OCI-LY1 (cell line): ENCODE measurements at regions not wholly inside any gene's neighbourhood (a gene's known extent, or its start where the extent isn't known, plus 50 kb on each side); places are given as distances from the start of the nearest gene placed in this dataset.
A peak's percentile ranks its signal among the peaks of the same experiment; 100 is the strongest.

Experiments used
- H2AFZ ChIP-seq: fragments of 200-600 bp; sonication (generic), shearing (Covaris generic); 2 replicates; pipeline ENCODE4 v1.6.0; 2014; ENCODE audit warnings: antibody characterized with exemption, mild to moderate bottlenecking, low read length
- H3F3A ChIP-seq: fragments of 200-600 bp; sonication (generic), shearing (Covaris generic); 2 replicates; pipeline ENCODE4 v1.6.0; 2014; ENCODE audit warnings: mild to moderate bottlenecking, antibody characterized with exemption, low read length, moderate library complexity; ENCODE audit not compliant: insufficient read depth
- H3K27ac ChIP-seq: fragments of 200-600 bp; sonication (generic); 2 replicates; pipeline ENCODE4 v1.5.1; 2014; ENCODE audit warnings: low read length, mixed run types, mild to moderate bottlenecking, low read depth; ENCODE audit not compliant: poor library complexity, severe bottlenecking
- H3K27me3 ChIP-seq: fragments of 200-600 bp; sonication (generic); 2 replicates; pipeline ENCODE4 v1.6.0; 2014; ENCODE audit warnings: antibody characterized with exemption, mild to moderate bottlenecking, low read length, moderate library complexity; ENCODE audit not compliant: insufficient read depth
- H3K36me3 ChIP-seq: fragments of 200-600 bp; sonication (generic); 2 replicates; pipeline ENCODE4 v1.6.1; 2014; ENCODE audit warnings: mild to moderate bottlenecking, antibody characterized with exemption, low read length, moderate library complexity, mixed read lengths; ENCODE audit not compliant: insufficient read depth
- H3K4me1 ChIP-seq: fragments of 200-600 bp; sonication (generic); 2 replicates; pipeline ENCODE4 v1.5.1; 2014; ENCODE audit warnings: mild to moderate bottlenecking, low read length, moderate library complexity; ENCODE audit not compliant: insufficient read depth, severe bottlenecking
- H3K4me2 ChIP-seq: fragments of 200-600 bp; sonication (generic), shearing (Covaris generic); 2 replicates; pipeline ENCODE4 v1.6.1; 2014; ENCODE audit warnings: low read length
- H3K4me3 ChIP-seq: fragments of 200-600 bp; sonication (generic); 2 replicates; pipeline ENCODE4 v1.5.1; 2014; ENCODE audit warnings: low read length, low read depth, mild to moderate bottlenecking, mixed read lengths; ENCODE audit not compliant: poor library complexity, severe bottlenecking
- H3K79me2 ChIP-seq: fragments of 200-600 bp; shearing (Covaris generic); 2 replicates; pipeline ENCODE4 v1.6.1; 2016; ENCODE audit warnings: mixed run types, low read length, mixed read lengths; ENCODE audit not compliant: insufficient read depth
- H3K9ac ChIP-seq: fragments of 200-600 bp; sonication (generic), shearing (Covaris generic); 2 replicates; pipeline ENCODE4 v1.6.1; 2014; ENCODE audit warnings: mild to moderate bottlenecking, low read length, mixed read lengths
- H3K9me2 ChIP-seq: fragments of 200-600 bp; sonication (generic), shearing (Covaris generic); 2 replicates; pipeline ENCODE4 v1.6.1; 2014; ENCODE audit warnings: low read depth, mild to moderate bottlenecking, low read length, mixed read lengths
- H3K9me3 ChIP-seq: fragments of 200-600 bp; shearing (Covaris generic); 2 replicates; pipeline ENCODE4 v1.6.1; 2014; ENCODE audit warnings: low read length, mixed read lengths
- H4K20me1 ChIP-seq: fragments of 200-600 bp; sonication (generic), shearing (Covaris generic); 2 replicates; pipeline ENCODE4 v1.6.0; 2016; ENCODE audit warnings: mild to moderate bottlenecking, low read length; ENCODE audit not compliant: insufficient read depth
- CTCF ChIP-seq: fragments of 200-600 bp; sonication (generic), shearing (Covaris generic); IDR thresholded peaks from 2 replicates; pipeline ENCODE4 v1.5.1; 2017; ENCODE audit warnings: mild to moderate bottlenecking, antibody characterized with exemption, low read length, moderate library complexity, mixed read lengths
- EZH2 ChIP-seq: fragments of 200-600 bp; sonication (generic), shearing (Covaris generic); IDR thresholded peaks from 2 replicates; pipeline ENCODE4 v1.8.0; 2017; ENCODE audit warnings: borderline replicate concordance, mixed run types, mild to moderate bottlenecking, antibody characterized with exemption, low read length, moderate library complexity, mixed read lengths

GRCh38 chr15:70355275-70355795 is 257.6 kb upstream of the TLE3 start:
- TF ChIP-seq EZH2, result no peak
- TF ChIP-seq CTCF, result peak; percentile 27; the same call in 1 of the 2 replicates
- no peak overlapping the region for H2AFZ ChIP-seq
- no peaks in the 10 kb centered on the region for H3K9me3 ChIP-seq
- H4K20me1 ChIP-seq, result no peaks in the 10 kb centered on the region
- H3K79me2 ChIP-seq, result no peaks in the 10 kb centered on the region
- H3K9me2 ChIP-seq, result no peaks in the 10 kb centered on the region
- no peak overlapping the region for H3K4me3 ChIP-seq
- no peaks in the 10 kb centered on the region for H3K4me1 ChIP-seq
- no peaks in the 10 kb centered on the region for H3F3A ChIP-seq
- no peak overlapping the region for H3K9ac ChIP-seq
- H3K4me2 ChIP-seq, result no peak overlapping the region
- H3K27ac ChIP-seq, result no peak overlapping the region
- no peaks in the 10 kb centered on the region for H3K36me3 ChIP-seq
- H3K27me3 ChIP-seq, result no peaks in the 10 kb centered on the region

- Histone ChIP-seq H3K79me2 (no peaks in the 10 kb centered on the region), H3K4me1 (peaks cover 8% of the 10 kb centered on the region), H3K9me2 (no peaks in the 10 kb centered on the region), H3K9ac (no peak overlapping the region), H3K36me3 (no peaks in the 10 kb centered on the region), H3K27me3 (no peaks in the 10 kb centered on the region), H3F3A (no peaks in the 10 kb centered on the region), H3K4me3 (no peak overlapping the region), H2AFZ (no peak overlapping the region), H3K27ac (no peak overlapping the region), H4K20me1 (no peaks in the 10 kb centered on the region), H3K4me2 (no peak overlapping the region), H3K9me3 (no peaks in the 10 kb centered on the region)
- TF ChIP-seq CTCF, result no peak
- no peak for TF ChIP-seq EZH2
Measured at GRCh38 chr15:70354346-70354905, 256.7 kb upstream of the TLE3 start.

GRCh38 chr15:70353606-70354345 is 256.1 kb upstream of the TLE3 start:
- Histone ChIP-seq H3K9me3 (no peaks in the 10 kb centered on the region), H3K79me2 (no peaks in the 10 kb centered on the region), H3K36me3 (no peaks in the 10 kb centered on the region), H3K4me2 (no peak overlapping the region), H4K20me1 (no peaks in the 10 kb centered on the region), H3K4me3 (no peak overlapping the region), H3K27me3 (no peaks in the 10 kb centered on the region), H3K27ac (no peak overlapping the region), H2AFZ (no peak overlapping the region), H3K4me1 (peaks cover 14% of the 10 kb centered on the region), H3K9ac (no peak overlapping the region), H3F3A (no peaks in the 10 kb centered on the region), H3K9me2 (no peaks in the 10 kb centered on the region)
- TF ChIP-seq EZH2 (no peak), CTCF (no peak)
